K562 (cell line): ENCODE measurements at regions not wholly inside any gene's neighbourhood (a gene's known extent, or its start where the extent isn't known, plus 50 kb on each side); places are given as distances from the start of the nearest gene placed in this dataset.

Source experiments
- ATAC-seq: fragments of 200-7000 bp; cut with Tn5 transposase; 3 replicates; pipeline ENCODE4 v1.9.1; 2020; ENCODE audit warnings: moderate library complexity
- BruUV-seq: library from RNA; stranded (reverse); fragments of 400-500 nt; replicated peaks from 2 replicates; lab custom pipeline; 2021; lab: Mats Ljungman, UMichigan
- CTCF ChIA-PET: fragments of 300-600 bp; formaldehyde crosslinking; extraction: SDS; loops from one replicate; lab custom pipeline; 2021; ENCODE audit warnings: low intra/inter-chr PET ratio; lab: Yijun Ruan, JAX
- POLR2A ChIA-PET: fragments of 300-600, 350-650 bp; sonication (Branson Sonifier 250); formaldehyde crosslinking; extraction: SDS; loops from one replicate; lab custom pipeline; 2021; ENCODE audit warnings: antibody characterized with exemption, inconsistent platforms; lab: Yijun Ruan, JAX
- DNase-seq, 4 experiments: peaks; one replicate each; pipeline versions ENCODE4 v3.0.0 to v3.0.0-alpha.2; 2011 to 2018; ENCODE audit warnings: low spot score in 3 of 4, mixed read lengths in 3 of 4; ENCODE audit errors: extremely low read depth in 1 of 4
- FAIRE-seq: peaks from 2 replicates; lab custom pipeline; 2011; peaks lifted over from hg19 to GRCh38; lab: Jason Lieb, UNC
- H2AFZ ChIP-seq: 2 replicates; pipeline ENCODE4 v1.6.0; 2011; ENCODE audit warnings: low read depth, low read length, control low read depth, inconsistent platforms
- H3K27ac ChIP-seq: fragments of 200-600 bp; 3 replicates; pipeline ENCODE4 v1.8.0; 2011; ENCODE audit warnings: low read depth, mild to moderate bottlenecking, control low read depth, inconsistent platforms, low read length, moderate library complexity, mixed read lengths; ENCODE audit errors: extremely low read depth
- H3K27me3 ChIP-seq, 2 experiments: fragments of 300-600 bp in 1 of 2; 2 replicates in 1 of 2; 3 replicates in 1 of 2; pipeline versions ENCODE4 v1.6.0 to v1.8.0; 2011; ENCODE audit warnings: inconsistent platforms in 2 of 2, low read length in 2 of 2, mild to moderate bottlenecking in 1 of 2, mixed read lengths in 1 of 2, moderate library complexity in 1 of 2; ENCODE audit not compliant: control insufficient read depth in 2 of 2, insufficient read depth in 2 of 2
- H3K36me3 ChIP-seq: fragments of 300-600 bp; 3 replicates; pipeline ENCODE4 v1.8.0; 2011; ENCODE audit warnings: mild to moderate bottlenecking, low read length, inconsistent platforms; ENCODE audit not compliant: control insufficient read depth, insufficient read depth
- H3K4me1 ChIP-seq, 2 experiments: fragments of 200-600 bp in 1 of 2; replicated peaks in 1 of 2; 2 replicates in 1 of 2; 3 replicates in 1 of 2; pipeline versions ENCODE4 v1.5.1 to v1.8.0; 2011; ENCODE audit warnings: inconsistent platforms in 2 of 2, low read length in 2 of 2, mild to moderate bottlenecking in 1 of 2, mixed read lengths in 1 of 2, moderate library complexity in 1 of 2; ENCODE audit not compliant: control insufficient read depth in 2 of 2, insufficient read depth in 2 of 2
- H3K4me2 ChIP-seq: 2 replicates; pipeline ENCODE4 v1.6.1; 2011; ENCODE audit warnings: low read length, control low read depth, inconsistent platforms, mixed read lengths; ENCODE audit not compliant: insufficient read depth
- H3K4me3 ChIP-seq: fragments of 200-600 bp; sonication (generic), shearing (Covaris generic); 2 replicates; pipeline ENCODE4 v1.5.1; 2016; ENCODE audit warnings: control low read depth, inconsistent platforms
- H3K79me2 ChIP-seq: fragments of 200-600 bp; 3 replicates; pipeline ENCODE4 v1.8.0; 2011; ENCODE audit warnings: low read length, inconsistent platforms; ENCODE audit not compliant: control insufficient read depth, insufficient read depth
- H3K9ac ChIP-seq, 2 experiments: 2 replicates each; pipeline versions ENCODE4 v1.6.0 to v1.6.1; 2011; ENCODE audit warnings: low read depth in 2 of 2, low read length in 2 of 2, control low read depth in 1 of 2, inconsistent platforms in 1 of 2, mild to moderate bottlenecking in 1 of 2, mixed read lengths in 1 of 2; ENCODE audit not compliant: insufficient read depth in 1 of 2
- H3K9me1 ChIP-seq: one replicate; pipeline ENCODE4 v1.6.0; 2011; ENCODE audit warnings: inconsistent platforms, mild to moderate bottlenecking, low read length, moderate library complexity; ENCODE audit not compliant: control insufficient read depth, insufficient read depth
- H3K9me3 ChIP-seq: replicated peaks from 2 replicates; pipeline ENCODE4 v1.5.1; 2011; ENCODE audit warnings: low read depth, low read length, inconsistent platforms; ENCODE audit not compliant: control insufficient read depth, insufficient read depth
- H4K20me1 ChIP-seq: replicated peaks from 2 replicates; pipeline ENCODE4 v1.6.1; 2011; ENCODE audit warnings: low read length, inconsistent platforms, mixed read lengths; ENCODE audit not compliant: control insufficient read depth, insufficient read depth
- BRCA1 ChIP-seq, 2 experiments: fragments of 450-650 bp in 1 of 2; sonication (generic) in 1 of 2; formaldehyde crosslinking in 1 of 2; IDR thresholded peaks; 2 replicates each; pipeline versions ENCODE4 v1.5.0 to v1.6.1; 2017 to 2020; ENCODE audit warnings: mild to moderate bottlenecking in 1 of 2, missing genetic modification reagents in 1 of 2
- CCNT2 ChIP-seq: IDR thresholded peaks from 2 replicates; pipeline ENCODE4 v1.6.1; 2011; ENCODE audit warnings: borderline replicate concordance, low read depth, mild to moderate bottlenecking, moderate library complexity, mixed read lengths, low read length; ENCODE audit not compliant: insufficient read length; ENCODE audit errors: extremely low read depth
- FOXK2 ChIP-seq, 2 experiments: fragments of 450-650 bp; IDR thresholded peaks in 1 of 2; conservative IDR thresholded peaks in 1 of 2; 2 replicates each; pipeline ENCODE4 v1.6.1; 2016; ENCODE audit warnings: low read depth in 2 of 2, mild to moderate bottlenecking in 1 of 2
- RBM14 ChIP-seq: fragments of 200-400 bp; formaldehyde crosslinking; IDR thresholded peaks from 2 replicates; pipeline ENCODE4 v1.6.1; 2018; ENCODE audit warnings: low read depth, mild to moderate bottlenecking, low read length, moderate library complexity, borderline replicate concordance; ENCODE audit not compliant: insufficient read depth
- SPI1 ChIP-seq: IDR thresholded peaks from 2 replicates; pipeline ENCODE4 v1.6.1; 2011; ENCODE audit warnings: low read depth, low read length, control low read depth, borderline replicate concordance
- TBL1XR1 ChIP-seq, 2 experiments: IDR thresholded peaks; 2 replicates each; pipeline ENCODE4 v1.6.1; 2012; ENCODE audit warnings: improper control_type of control experiment in 2 of 2, low read length in 2 of 2, mild to moderate bottlenecking in 1 of 2
- ZFP36 ChIP-seq: fragments of 150-350 bp; IDR thresholded peaks from 2 replicates; pipeline ENCODE4 v1.6.1; 2018; ENCODE audit warnings: low read length, low read depth; ENCODE audit not compliant: partially characterized antibody
- ZNF212 ChIP-seq: fragments of 450-650 bp; formaldehyde crosslinking; IDR thresholded peaks from 2 replicates; pipeline ENCODE4 v1.4.0; 2020; ENCODE audit warnings: mild to moderate bottlenecking
- ZNF224 ChIP-seq: sonication (generic); formaldehyde crosslinking; IDR thresholded peaks from 2 replicates; pipeline ENCODE4 v1.8.0; 2022; ENCODE audit warnings: mild to moderate bottlenecking, missing genetic modification reagents
- ZNF253 ChIP-seq: fragments of 250-450 bp; sonication (Bioruptor Pico); conservative IDR thresholded peaks from 2 replicates; pipeline ENCODE4 v1.6.1; 2021; ENCODE audit warnings: mild to moderate bottlenecking
- WGBS: fragments of 100-300 bp; shearing (Covaris generic); methylation state at CpG from one replicate; pipeline ENCODE4 v1.1.6; 2016; ENCODE audit warnings: low coverage, mixed read lengths; ENCODE audit not compliant: insufficient coverage; ENCODE audit errors: missing lambda C conversion rate; 5-methylcytosine and 5-hydroxymethylcytosine counted together
- in situ Hi-C: fragments of 300-500 bp; cut with MboI; formaldehyde crosslinking; loops from 4 replicates; pipeline ENCODE4 v1.15.0; 2018; ENCODE audit warnings: inconsistent platforms, mixed read lengths
- intact Hi-C: fragments of 100-400 bp; cut with micrococcal nuclease; formaldehyde crosslinking; loops from 2 replicates; pipeline ENCODE4 v1.14.2; 2022
- TF ChIP-seq, protein P1 (sequence below): sonication (generic); formaldehyde crosslinking; IDR thresholded peaks from 2 replicates; pipeline ENCODE4 v1.8.0; 2023; ENCODE audit warnings: missing genetic modification reagents, mild to moderate bottlenecking, borderline replicate concordance
- TF ChIP-seq, protein P2 (sequence below): sonication (generic); formaldehyde crosslinking; IDR thresholded peaks from 2 replicates; pipeline ENCODE4 v1.8.1; 2023; ENCODE audit warnings: mild to moderate bottlenecking, missing genetic modification reagents, moderate library complexity
- TF ChIP-seq, protein P3 (sequence below): sonication (generic); formaldehyde crosslinking; IDR thresholded peaks from 2 replicates; pipeline ENCODE4 v1.4.0; 2020; ENCODE audit warnings: mild to moderate bottlenecking, missing genetic modification reagents

DNA sequence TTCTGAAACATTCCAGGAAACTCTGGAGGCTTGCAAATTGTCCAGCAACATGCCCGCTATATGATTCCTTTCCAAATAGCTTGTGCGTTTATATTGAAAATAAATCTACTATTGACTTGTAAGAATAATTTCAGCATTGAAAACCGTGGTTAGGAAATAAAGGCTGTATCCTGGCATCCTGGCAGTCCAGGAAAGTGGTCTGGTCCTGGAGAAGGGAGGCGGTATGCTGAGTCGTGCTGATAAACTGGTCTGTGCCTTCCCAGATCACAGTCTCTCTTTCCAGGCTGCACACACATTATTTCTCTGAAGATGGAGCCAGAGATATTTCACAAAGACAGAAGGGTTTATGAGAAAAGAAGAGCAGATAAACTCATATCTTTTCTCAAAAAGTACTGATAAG lies 350.1 kb upstream of the COBL start (continued):
- TF ChIP-seq, protein P1, sequence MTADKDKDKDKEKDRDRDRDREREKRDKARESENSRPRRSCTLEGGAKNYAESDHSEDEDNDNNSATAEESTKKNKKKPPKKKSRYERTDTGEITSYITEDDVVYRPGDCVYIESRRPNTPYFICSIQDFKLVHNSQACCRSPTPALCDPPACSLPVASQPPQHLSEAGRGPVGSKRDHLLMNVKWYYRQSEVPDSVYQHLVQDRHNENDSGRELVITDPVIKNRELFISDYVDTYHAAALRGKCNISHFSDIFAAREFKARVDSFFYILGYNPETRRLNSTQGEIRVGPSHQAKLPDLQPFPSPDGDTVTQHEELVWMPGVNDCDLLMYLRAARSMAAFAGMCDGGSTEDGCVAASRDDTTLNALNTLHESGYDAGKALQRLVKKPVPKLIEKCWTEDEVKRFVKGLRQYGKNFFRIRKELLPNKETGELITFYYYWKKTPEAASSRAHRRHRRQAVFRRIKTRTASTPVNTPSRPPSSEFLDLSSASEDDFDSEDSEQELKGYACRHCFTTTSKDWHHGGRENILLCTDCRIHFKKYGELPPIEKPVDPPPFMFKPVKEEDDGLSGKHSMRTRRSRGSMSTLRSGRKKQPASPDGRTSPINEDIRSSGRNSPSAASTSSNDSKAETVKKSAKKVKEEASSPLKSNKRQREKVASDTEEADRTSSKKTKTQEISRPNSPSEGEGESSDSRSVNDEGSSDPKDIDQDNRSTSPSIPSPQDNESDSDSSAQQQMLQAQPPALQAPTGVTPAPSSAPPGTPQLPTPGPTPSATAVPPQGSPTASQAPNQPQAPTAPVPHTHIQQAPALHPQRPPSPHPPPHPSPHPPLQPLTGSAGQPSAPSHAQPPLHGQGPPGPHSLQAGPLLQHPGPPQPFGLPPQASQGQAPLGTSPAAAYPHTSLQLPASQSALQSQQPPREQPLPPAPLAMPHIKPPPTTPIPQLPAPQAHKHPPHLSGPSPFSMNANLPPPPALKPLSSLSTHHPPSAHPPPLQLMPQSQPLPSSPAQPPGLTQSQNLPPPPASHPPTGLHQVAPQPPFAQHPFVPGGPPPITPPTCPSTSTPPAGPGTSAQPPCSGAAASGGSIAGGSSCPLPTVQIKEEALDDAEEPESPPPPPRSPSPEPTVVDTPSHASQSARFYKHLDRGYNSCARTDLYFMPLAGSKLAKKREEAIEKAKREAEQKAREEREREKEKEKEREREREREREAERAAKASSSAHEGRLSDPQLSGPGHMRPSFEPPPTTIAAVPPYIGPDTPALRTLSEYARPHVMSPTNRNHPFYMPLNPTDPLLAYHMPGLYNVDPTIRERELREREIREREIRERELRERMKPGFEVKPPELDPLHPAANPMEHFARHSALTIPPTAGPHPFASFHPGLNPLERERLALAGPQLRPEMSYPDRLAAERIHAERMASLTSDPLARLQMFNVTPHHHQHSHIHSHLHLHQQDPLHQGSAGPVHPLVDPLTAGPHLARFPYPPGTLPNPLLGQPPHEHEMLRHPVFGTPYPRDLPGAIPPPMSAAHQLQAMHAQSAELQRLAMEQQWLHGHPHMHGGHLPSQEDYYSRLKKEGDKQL (CRISPR knock-in tag) = no peak
- TF ChIP-seq ZNF224 (CRISPR knock-in tag) (no peak), CCNT2 (no peak), TBL1XR1 (IDR thresholded peaks at IDR 0.05; ENCODE audit: low read length in 2 of 2) (no peak)

DNA sequence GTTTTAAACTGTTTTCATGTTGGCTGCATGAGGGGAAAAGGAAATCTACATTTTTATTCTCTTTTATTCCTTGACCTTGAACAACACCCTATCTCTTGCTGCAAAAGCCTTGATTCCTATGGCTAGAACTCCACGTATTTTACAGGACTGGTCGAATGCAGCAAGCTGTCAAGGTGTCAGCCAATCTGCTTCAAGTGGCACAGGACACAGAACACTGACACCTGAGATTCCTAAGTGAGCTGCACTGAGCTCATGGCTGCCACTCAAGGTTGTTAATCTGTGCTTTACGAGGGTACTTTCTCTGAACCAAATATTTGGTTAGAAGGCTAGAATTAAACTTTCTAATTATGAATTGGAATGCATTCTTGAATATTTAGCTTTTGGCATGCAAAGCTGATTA lies 349.7 kb upstream of the COBL start:
- H3K4me2 ChIP-seq = no peak overlapping the region
- intact Hi-C loops = no loop called here
- no peak overlapping the region for H3K27ac ChIP-seq
- ChIA-PET POLR2A (no interaction called here), CTCF (no interaction called here)
- no peak overlapping the region for H2AFZ ChIP-seq
- no peaks in the 10 kb centered on the region; a peak in 1 of 5 replicates for H3K27me3 ChIP-seq
- no peaks in the 10 kb centered on the region for H3K4me1 ChIP-seq
- H3K9me1 ChIP-seq = no peaks in the 10 kb centered on the region
- in situ Hi-C loops = no loop called here
- FAIRE-seq (no peak), ATAC-seq (no peak), DNase-seq (no peak)
- BruUV-seq = no TSS peak
- H3K4me3 ChIP-seq = no peak overlapping the region
- no peaks in the 10 kb centered on the region for H3K9me3 ChIP-seq
- H3K9ac ChIP-seq = no peak overlapping the region
- whole genome bisulfite sequencing = 0% methylated on average over 3 of the region's 3 CpGs
- H4K20me1 ChIP-seq = no peaks in the 10 kb centered on the region
- no peaks in the 10 kb centered on the region for H3K36me3 ChIP-seq
- no peaks in the 10 kb centered on the region for H3K79me2 ChIP-seq
- TF ChIP-seq ZFP36 (no peak), SPI1 (no peak), ZNF212 (CRISPR knock-in tag) (no peak), BRCA1 (IDR thresholded peaks at IDR 0.05) (no peak), BRCA1 (CRISPR knock-in tag; IDR thresholded peaks at IDR 0.05) (no peak), FOXK2 (conservative IDR thresholded peaks at IDR 0.05 in 1 of 2, IDR thresholded peaks at IDR 0.05 in 1 of 2; ENCODE audit: low read depth in 2 of 2) (no peak), ZNF253 (CRISPR knock-in tag) (no peak), RBM14 (no peak)
- TF ChIP-seq, protein P2, sequence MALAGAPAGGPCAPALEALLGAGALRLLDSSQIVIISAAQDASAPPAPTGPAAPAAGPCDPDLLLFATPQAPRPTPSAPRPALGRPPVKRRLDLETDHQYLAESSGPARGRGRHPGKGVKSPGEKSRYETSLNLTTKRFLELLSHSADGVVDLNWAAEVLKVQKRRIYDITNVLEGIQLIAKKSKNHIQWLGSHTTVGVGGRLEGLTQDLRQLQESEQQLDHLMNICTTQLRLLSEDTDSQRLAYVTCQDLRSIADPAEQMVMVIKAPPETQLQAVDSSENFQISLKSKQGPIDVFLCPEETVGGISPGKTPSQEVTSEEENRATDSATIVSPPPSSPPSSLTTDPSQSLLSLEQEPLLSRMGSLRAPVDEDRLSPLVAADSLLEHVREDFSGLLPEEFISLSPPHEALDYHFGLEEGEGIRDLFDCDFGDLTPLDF (CRISPR knock-in tag) = no peak
- TF ChIP-seq, protein P3, sequence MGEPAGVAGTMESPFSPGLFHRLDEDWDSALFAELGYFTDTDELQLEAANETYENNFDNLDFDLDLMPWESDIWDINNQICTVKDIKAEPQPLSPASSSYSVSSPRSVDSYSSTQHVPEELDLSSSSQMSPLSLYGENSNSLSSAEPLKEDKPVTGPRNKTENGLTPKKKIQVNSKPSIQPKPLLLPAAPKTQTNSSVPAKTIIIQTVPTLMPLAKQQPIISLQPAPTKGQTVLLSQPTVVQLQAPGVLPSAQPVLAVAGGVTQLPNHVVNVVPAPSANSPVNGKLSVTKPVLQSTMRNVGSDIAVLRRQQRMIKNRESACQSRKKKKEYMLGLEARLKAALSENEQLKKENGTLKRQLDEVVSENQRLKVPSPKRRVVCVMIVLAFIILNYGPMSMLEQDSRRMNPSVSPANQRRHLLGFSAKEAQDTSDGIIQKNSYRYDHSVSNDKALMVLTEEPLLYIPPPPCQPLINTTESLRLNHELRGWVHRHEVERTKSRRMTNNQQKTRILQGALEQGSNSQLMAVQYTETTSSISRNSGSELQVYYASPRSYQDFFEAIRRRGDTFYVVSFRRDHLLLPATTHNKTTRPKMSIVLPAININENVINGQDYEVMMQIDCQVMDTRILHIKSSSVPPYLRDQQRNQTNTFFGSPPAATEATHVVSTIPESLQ (CRISPR knock-in tag) = no peak
